WI38 (cell line): ENCODE measurements at regions not wholly inside any gene's neighbourhood (a gene's known extent, or its start where the extent isn't known, plus 50 kb on each side); places are given as distances from the start of the nearest gene placed in this dataset.

Source experiments
- H3K4me3 ChIP-seq: 2 replicates; pipeline ENCODE4 v1.5.1; 2011; ENCODE audit warnings: low read depth, mild to moderate bottlenecking, control low read depth, low read length
- CTCF ChIP-seq: IDR thresholded peaks from 2 replicates; pipeline ENCODE4 v1.5.1; 2012; ENCODE audit warnings: low read depth, mild to moderate bottlenecking, control low read depth, low read length

DNA sequence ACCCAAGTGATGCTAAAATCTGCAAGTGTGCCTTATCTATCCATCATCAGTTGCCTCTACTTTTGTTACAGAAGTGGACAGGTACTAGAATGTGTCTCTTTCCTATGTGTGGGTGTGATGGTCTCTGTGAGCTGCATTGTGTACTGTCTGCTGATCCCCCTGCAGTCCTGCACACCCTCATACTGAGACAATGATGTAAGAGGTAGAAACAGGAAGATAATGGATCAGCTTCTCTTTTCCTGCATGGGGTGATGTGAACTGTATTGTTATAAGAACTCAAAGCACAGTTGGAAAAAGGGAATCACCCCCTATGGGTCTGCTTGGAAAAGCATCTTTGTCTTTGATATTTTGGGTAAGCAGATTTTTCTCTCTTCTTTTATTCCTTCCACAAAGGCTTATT, 537.6 kb upstream of the CDH2 start:
- H3K4me3 ChIP-seq = no peak overlapping the region
- no peak for TF ChIP-seq CTCF

- TF ChIP-seq CTCF = no peak
- H3K4me3 ChIP-seq = no peak overlapping the region
These were observed 536.0 kb upstream of the CDH2 start for GRCh38 chr18:28712796-28713425.

GRCh38 chr18:28712172-28712571, 535.2 kb upstream of the CDH2 start:
- no peak for TF ChIP-seq CTCF
- H3K4me3 ChIP-seq = no peak overlapping the region

DNA sequence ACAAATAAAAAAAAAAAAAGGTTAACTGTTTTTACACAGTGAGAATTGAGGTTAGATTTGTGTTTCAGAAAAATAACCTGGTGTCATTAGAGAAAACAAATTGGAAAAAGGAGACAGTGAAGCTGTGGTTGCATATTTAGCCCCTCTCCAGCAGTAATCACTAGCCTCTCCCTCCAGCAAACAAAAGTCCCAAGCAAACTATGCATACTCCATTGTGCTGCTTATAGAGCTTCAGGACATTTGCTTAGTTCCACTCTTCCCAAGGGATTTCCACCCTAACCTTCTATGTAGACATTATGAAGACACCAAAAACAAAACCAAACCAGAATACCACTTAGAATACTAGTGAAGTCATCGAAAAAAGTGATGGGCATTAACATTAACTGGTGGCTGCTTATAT, 534.2 kb upstream of the CDH2 start:
- no peak overlapping the region for H3K4me3 ChIP-seq
- TF ChIP-seq CTCF = no peak

DNA sequence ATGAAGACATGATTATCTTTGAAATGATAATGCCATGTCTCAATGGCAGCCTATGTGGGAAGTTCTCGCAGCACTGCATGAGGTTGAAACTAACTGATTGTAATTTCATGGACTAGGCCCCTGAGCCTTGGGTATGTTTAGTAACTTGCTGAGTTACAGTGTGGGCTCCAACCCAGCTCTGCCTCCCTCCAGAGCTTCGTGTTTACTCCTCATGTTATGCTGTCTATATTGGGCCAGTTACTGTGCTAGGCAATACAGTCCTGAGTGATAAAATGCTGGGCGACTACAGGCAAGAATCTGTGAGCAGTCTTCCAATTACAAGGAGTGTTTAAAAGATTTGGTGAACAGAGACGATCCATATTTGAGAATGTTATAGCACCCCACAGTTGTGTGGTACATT, 530.1 kb upstream of the CDH2 start:
- TF ChIP-seq CTCF = no peak
- H3K4me3 ChIP-seq = no peak overlapping the region

DNA sequence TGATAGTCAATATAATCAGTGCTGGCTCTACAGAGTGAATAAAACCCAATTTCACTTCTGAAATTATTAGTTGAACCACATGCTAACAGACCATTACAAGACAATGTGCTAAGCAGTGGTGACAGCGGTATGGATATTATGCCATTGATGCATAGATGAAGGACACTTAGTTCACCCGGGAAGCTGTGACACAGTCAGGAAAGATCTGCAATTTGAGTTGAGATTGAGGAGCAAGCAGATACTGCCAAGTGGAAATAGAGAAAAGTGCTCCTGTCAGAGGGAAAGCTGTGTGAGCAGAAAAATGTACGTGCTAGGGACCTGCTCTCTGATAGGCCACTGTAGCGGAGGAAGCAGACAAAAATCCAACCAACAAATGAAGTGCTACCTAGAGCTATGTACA, 529.5 kb upstream of the CDH2 start:
- TF ChIP-seq CTCF = no peak
- no peak overlapping the region for H3K4me3 ChIP-seq

DNA sequence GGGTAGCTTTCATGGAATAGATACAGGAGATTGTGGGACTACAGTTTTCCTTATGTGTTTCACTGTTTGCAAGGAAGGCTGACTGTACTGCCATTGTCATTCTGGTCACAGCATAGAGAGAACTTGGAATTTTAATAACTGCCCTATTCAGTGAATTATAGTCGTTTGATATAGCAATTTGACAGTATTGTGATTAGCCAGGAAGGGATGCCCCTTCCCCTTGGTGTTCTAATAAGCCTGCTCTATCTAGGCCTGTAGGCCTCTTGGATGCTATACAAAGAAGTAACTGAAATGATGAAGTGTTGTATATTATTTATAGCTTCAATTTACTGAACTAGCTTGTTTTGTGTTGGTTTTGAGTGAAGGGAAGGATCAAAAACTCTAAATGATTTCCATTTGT, 528.6 kb upstream of the CDH2 start:
- no peak for TF ChIP-seq CTCF

More for the DNA sequence above, 528.6 kb upstream of the CDH2 start:
- no peak overlapping the region for H3K4me3 ChIP-seq
